ENCODE measurements at regions not wholly inside any gene's neighbourhood (a gene's known extent, or its start where the extent isn't known, plus 50 kb on each side); places are given as distances from the start of the nearest gene placed in this dataset.

DNA sequence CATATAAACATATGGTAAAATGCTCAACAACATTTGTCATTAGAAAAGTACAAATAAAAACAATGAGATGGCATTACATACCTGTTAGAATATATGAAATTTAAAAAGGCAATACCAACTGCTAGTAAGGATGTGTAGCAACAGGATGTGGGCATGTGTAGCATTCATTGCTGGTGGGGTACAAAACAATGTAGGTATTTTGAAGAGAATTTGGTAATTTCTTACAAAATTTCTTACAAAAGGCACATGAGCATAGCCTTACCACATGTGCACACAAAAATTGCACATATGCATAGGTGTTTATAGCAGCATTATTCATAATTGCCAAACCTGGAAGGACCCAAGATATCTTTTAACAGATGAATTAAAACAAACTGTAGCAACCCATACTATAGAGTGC is 1355.1 kb upstream of the CITED2 start:
- Mint-ChIP-seq H3K36me3 (ENCODE audit: insufficient read depth, unreplicated experiment) (no peaks in the 10 kb centered on the region), H3K4me1 (ENCODE audit: low read depth, unreplicated experiment) (peaks cover 9% of the 10 kb centered on the region), H3K9me3 (ENCODE audit: unreplicated experiment) (peaks cover 6% of the 10 kb centered on the region), H3K27me3 (ENCODE audit: insufficient read depth, unreplicated experiment) (no peaks in the 10 kb centered on the region), H3K27ac (ENCODE audit: unreplicated experiment) (no peak overlapping the region), H3K4me3 (ENCODE audit: unreplicated experiment) (no peak overlapping the region)
- no peak overlapping the region for H3K4me3 ChIP-seq (ENCODE audit: low read depth, low read length)
- intact Hi-C loops (cut with micrococcal nuclease; ENCODE audit: unreplicated experiment): no loop called here
- no TSS peak for BruUV-seq (replicated peaks)
- POLR2A ChIA-PET: no interaction called here
- H3K4me1 ChIP-seq: no peaks in the 10 kb centered on the region; the same call in 1 of the 2 replicates
- H3K27me3 ChIP-seq (replicated peaks; ENCODE audit: control insufficient read depth, insufficient read depth, low read length): no peaks in the 10 kb centered on the region
- CTCF ChIA-PET: no interaction called here
- no peaks in the 10 kb centered on the region for H3K36me3 ChIP-seq (ENCODE audit: control insufficient read depth, insufficient read depth, low read length)
- DNase-seq: no peak
- TF ChIP-seq, protein P1, sequence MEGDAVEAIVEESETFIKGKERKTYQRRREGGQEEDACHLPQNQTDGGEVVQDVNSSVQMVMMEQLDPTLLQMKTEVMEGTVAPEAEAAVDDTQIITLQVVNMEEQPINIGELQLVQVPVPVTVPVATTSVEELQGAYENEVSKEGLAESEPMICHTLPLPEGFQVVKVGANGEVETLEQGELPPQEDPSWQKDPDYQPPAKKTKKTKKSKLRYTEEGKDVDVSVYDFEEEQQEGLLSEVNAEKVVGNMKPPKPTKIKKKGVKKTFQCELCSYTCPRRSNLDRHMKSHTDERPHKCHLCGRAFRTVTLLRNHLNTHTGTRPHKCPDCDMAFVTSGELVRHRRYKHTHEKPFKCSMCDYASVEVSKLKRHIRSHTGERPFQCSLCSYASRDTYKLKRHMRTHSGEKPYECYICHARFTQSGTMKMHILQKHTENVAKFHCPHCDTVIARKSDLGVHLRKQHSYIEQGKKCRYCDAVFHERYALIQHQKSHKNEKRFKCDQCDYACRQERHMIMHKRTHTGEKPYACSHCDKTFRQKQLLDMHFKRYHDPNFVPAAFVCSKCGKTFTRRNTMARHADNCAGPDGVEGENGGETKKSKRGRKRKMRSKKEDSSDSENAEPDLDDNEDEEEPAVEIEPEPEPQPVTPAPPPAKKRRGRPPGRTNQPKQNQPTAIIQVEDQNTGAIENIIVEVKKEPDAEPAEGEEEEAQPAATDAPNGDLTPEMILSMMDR (IDR thresholded peaks at IDR 0.05; ENCODE audit: insufficient read depth in 1 of 2, low read depth in 1 of 2, low read length in 1 of 2, severe bottlenecking in 1 of 2, unreplicated experiment in 1 of 2): no peak
- H3K9me3 ChIP-seq: no peaks in the 10 kb centered on the region

DNA sequence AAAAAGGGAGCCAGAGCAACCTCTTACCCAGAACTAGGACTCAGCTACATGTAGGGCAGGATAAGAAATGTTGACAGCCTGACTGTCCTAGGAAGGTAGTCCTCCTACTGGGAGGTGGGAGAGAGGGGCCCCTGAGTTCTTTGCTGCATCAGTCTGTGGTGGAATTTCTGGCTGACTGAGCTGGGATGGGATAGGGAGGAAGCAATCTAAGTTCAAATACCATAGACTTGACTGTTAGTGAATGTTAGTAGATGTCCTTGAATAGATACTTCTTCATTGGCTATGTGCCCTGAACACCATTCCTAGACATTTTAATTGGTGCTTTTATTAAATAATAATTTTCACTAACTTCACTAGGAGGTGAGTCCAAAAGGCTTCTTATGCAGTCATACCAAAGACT is 1343.6 kb upstream of the CITED2 start:
- H3K27me3 Mint-ChIP-seq (ENCODE audit: insufficient read depth, unreplicated experiment): no peaks in the 10 kb centered on the region
- Histone ChIP-seq H3K4me1 (no peaks in the 10 kb centered on the region), H3K36me3 (ENCODE audit: control insufficient read depth, insufficient read depth, low read length) (no peaks in the 10 kb centered on the region), H3K4me3 (ENCODE audit: low read depth, low read length) (no peak overlapping the region), H3K27me3 (replicated peaks; ENCODE audit: control insufficient read depth, insufficient read depth, low read length) (no peaks in the 10 kb centered on the region), H3K9me3 (no peaks in the 10 kb centered on the region; the same call in 1 of the 2 replicates)
- intact Hi-C loops (cut with micrococcal nuclease; ENCODE audit: unreplicated experiment): no loop called here
- no peak overlapping the region for H3K4me3 Mint-ChIP-seq (ENCODE audit: unreplicated experiment)
- ChIA-PET POLR2A (no interaction called here), CTCF (no interaction called here)
- DNase-seq: no peak
- BruUV-seq (replicated peaks): no TSS peak
- H3K4me1 Mint-ChIP-seq (ENCODE audit: low read depth, unreplicated experiment): no peaks in the 10 kb centered on the region
- no peak overlapping the region for H3K27ac Mint-ChIP-seq (ENCODE audit: unreplicated experiment)
- no peaks in the 10 kb centered on the region for H3K36me3 Mint-ChIP-seq (ENCODE audit: insufficient read depth, unreplicated experiment)
- H3K9me3 Mint-ChIP-seq (ENCODE audit: unreplicated experiment): no peaks in the 10 kb centered on the region
- TF ChIP-seq, protein P1 (IDR thresholded peaks at IDR 0.05; ENCODE audit: insufficient read depth in 1 of 2, low read depth in 1 of 2, low read length in 1 of 2, severe bottlenecking in 1 of 2, unreplicated experiment in 1 of 2): no peak

GRCh38 chr6:140713495-140713894 is 1339.0 kb upstream of the CITED2 start:
- intact Hi-C loops (cut with micrococcal nuclease; ENCODE audit: unreplicated experiment): no loop called here
- no TSS peak for BruUV-seq (replicated peaks)
- CTCF ChIA-PET: no interaction called here

More at GRCh38 chr6:140713495-140713894, 1339.0 kb upstream of the CITED2 start:
- H3K4me3 Mint-ChIP-seq (ENCODE audit: unreplicated experiment): no peak overlapping the region
- no peaks in the 10 kb centered on the region for H3K27me3 Mint-ChIP-seq (ENCODE audit: insufficient read depth, unreplicated experiment)
- no peaks in the 10 kb centered on the region for H3K9me3 Mint-ChIP-seq (ENCODE audit: unreplicated experiment)
- POLR2A ChIA-PET: no interaction called here
- H3K27ac Mint-ChIP-seq (ENCODE audit: unreplicated experiment): no peak overlapping the region
- H3K4me1 ChIP-seq: no peaks in the 10 kb centered on the region
- no peaks in the 10 kb centered on the region for H3K4me1 Mint-ChIP-seq (ENCODE audit: low read depth, unreplicated experiment)
- H3K4me3 ChIP-seq (ENCODE audit: low read depth, low read length): no peak overlapping the region
- TF ChIP-seq, protein P1 (IDR thresholded peaks at IDR 0.05; ENCODE audit: insufficient read depth in 1 of 2, low read depth in 1 of 2, low read length in 1 of 2, severe bottlenecking in 1 of 2, unreplicated experiment in 1 of 2): no peak
- no peaks in the 10 kb centered on the region for H3K36me3 Mint-ChIP-seq (ENCODE audit: insufficient read depth, unreplicated experiment)
- H3K27me3 ChIP-seq (replicated peaks; ENCODE audit: control insufficient read depth, insufficient read depth, low read length): no peaks in the 10 kb centered on the region
- DNase-seq: no peak
- no peaks in the 10 kb centered on the region for H3K9me3 ChIP-seq
- no peaks in the 10 kb centered on the region for H3K36me3 ChIP-seq (ENCODE audit: control insufficient read depth, insufficient read depth, low read length)
